ENCODE measurements at regions not wholly inside any gene's neighbourhood (a gene's known extent, or its start where the extent isn't known, plus 50 kb on each side); places are given as distances from the start of the nearest gene placed in this dataset.

- no peak for DNase-seq (ENCODE audit: low spot score)
Measured at GRCh38 chr12:130216031-130216430, 53.8 kb downstream of the FZD10 start.

GRCh38 chr12:130218682-130219081 is 56.4 kb downstream of the FZD10 start:
- DNase-seq (ENCODE audit: low spot score) = no peak

- DNase-seq (ENCODE audit: low spot score) = no peak
Measured at GRCh38 chr12:130219929-130220705, 57.9 kb downstream of the FZD10 start.

- no peak for DNase-seq (ENCODE audit: low spot score)
Measured at GRCh38 chr12:130220706-130221100, 58.4 kb downstream of the FZD10 start.

- DNase-seq (ENCODE audit: low spot score) = no peak
Measured at GRCh38 chr12:130222519-130223218, 60.4 kb downstream of the FZD10 start.

- no peak for DNase-seq (ENCODE audit: low spot score)
Measured at GRCh38 chr12:130223767-130224244, 61.5 kb downstream of the FZD10 start.

GRCh38 chr12:130224613-130225012 is 62.3 kb downstream of the FZD10 start:
- DNase-seq (ENCODE audit: low spot score) = no peak

GRCh38 chr12:130225347-130225746 is 63.1 kb downstream of the FZD10 start:
- DNase-seq (ENCODE audit: low spot score) = no peak

- no peak for DNase-seq (ENCODE audit: low spot score)
Measured at GRCh38 chr12:130226126-130226525, 63.9 kb downstream of the FZD10 start.

GRCh38 chr12:130226771-130227170 is 64.5 kb downstream of the FZD10 start:
- DNase-seq (ENCODE audit: low spot score) = no peak

- DNase-seq (ENCODE audit: low spot score) = no peak
Measured at GRCh38 chr12:130227641-130228040, 65.4 kb downstream of the FZD10 start.

GRCh38 chr12:130236446-130236845 is 74.2 kb downstream of the FZD10 start:
- DNase-seq (ENCODE audit: low spot score) = no peak

GRCh38 chr12:130240831-130241590 is 78.7 kb downstream of the FZD10 start:
- DNase-seq (ENCODE audit: low spot score) = no peak

GRCh38 chr12:130242506-130242905 is 80.2 kb downstream of the FZD10 start:
- no peak for DNase-seq (ENCODE audit: low spot score)

- DNase-seq (ENCODE audit: low spot score) = no peak
Measured at GRCh38 chr12:130245251-130245650, 83.0 kb downstream of the FZD10 start.

- DNase-seq (ENCODE audit: low spot score) = no peak
Measured at GRCh38 chr12:130246560-130246959, 84.3 kb downstream of the FZD10 start.

- no peak for DNase-seq (ENCODE audit: low spot score)
Measured at GRCh38 chr12:130247634-130248237, 85.5 kb downstream of the FZD10 start.

- DNase-seq (ENCODE audit: low spot score) = no peak
Measured at GRCh38 chr12:130249376-130249775, 87.1 kb downstream of the FZD10 start.

- no peak for DNase-seq (ENCODE audit: low spot score)
Measured at GRCh38 chr12:130251236-130251780, 86.4 kb upstream of the PIWIL1 start.

- DNase-seq (ENCODE audit: low spot score) = no peak
Measured at GRCh38 chr12:130253866-130254265, 83.8 kb upstream of the PIWIL1 start.

GRCh38 chr12:130254461-130255276 is 83.0 kb upstream of the PIWIL1 start:
- peak; percentile 67 for DNase-seq (ENCODE audit: low spot score)
